HFF-Myc (cell line): ENCODE measurements at regions not wholly inside any gene's neighbourhood (a gene's known extent, or its start where the extent isn't known, plus 50 kb on each side); places are given as distances from the start of the nearest gene placed in this dataset.

ENCODE experiments used
- DNase-seq: peaks from one replicate; pipeline ENCODE4 v3.0.0-alpha.2; 2011; ENCODE audit warnings: low read depth; ENCODE audit errors: extremely low read depth
- H3K4me3 ChIP-seq: replicated peaks from 2 replicates; pipeline ENCODE4 v1.5.1; 2011; ENCODE audit warnings: low read depth, mild to moderate bottlenecking, control low read depth, low read length
- CTCF ChIP-seq: IDR thresholded peaks from 2 replicates; pipeline ENCODE4 v1.5.1; 2012; ENCODE audit warnings: mild to moderate bottlenecking, low read depth, low read length, control low read depth; ENCODE audit errors: missing control alignments

- no peak for TF ChIP-seq CTCF
- no peak overlapping the region for H3K4me3 ChIP-seq
- DNase-seq: no peak
Measured at GRCh38 chr13:47521890-47522487, 479.1 kb downstream of the SUCLA2 start.

GRCh38 chr13:47519626-47520025 lies 481.4 kb downstream of the SUCLA2 start:
- no peak for TF ChIP-seq CTCF
- no peak overlapping the region for H3K4me3 ChIP-seq
- DNase-seq: no peak

GRCh38 chr13:47518530-47518929 lies 482.5 kb downstream of the SUCLA2 start:
- H3K4me3 ChIP-seq: no peak overlapping the region
- no peak for TF ChIP-seq CTCF
- no peak for DNase-seq

- no peak for DNase-seq
- H3K4me3 ChIP-seq: no peak overlapping the region
- no peak for TF ChIP-seq CTCF
Measured at GRCh38 chr13:47511647-47512046, 489.4 kb downstream of the SUCLA2 start.

- DNase-seq: no peak
- H3K4me3 ChIP-seq: no peak overlapping the region
- TF ChIP-seq CTCF: no peak
Measured at GRCh38 chr13:47508527-47509228, 492.4 kb downstream of the SUCLA2 start.

GRCh38 chr13:47503475-47503874 lies 497.6 kb downstream of the SUCLA2 start:
- no peak overlapping the region for H3K4me3 ChIP-seq
- no peak for TF ChIP-seq CTCF
- DNase-seq: no peak

- no peak for DNase-seq
- H3K4me3 ChIP-seq: no peak overlapping the region
- TF ChIP-seq CTCF: no peak
Measured at GRCh38 chr13:47502166-47502565, 498.9 kb downstream of the SUCLA2 start.
